HEK293 (cell line): ENCODE measurements at regions not wholly inside any gene's neighbourhood (a gene's known extent, or its start where the extent isn't known, plus 50 kb on each side); places are given as distances from the start of the nearest gene placed in this dataset.

Experiments
- CTCF ChIA-PET: fragments of 350-600 bp; formaldehyde crosslinking; extraction: SDS; loops from one replicate; lab custom pipeline; 2021; ENCODE audit warnings: antibody characterized with exemption; lab: Yijun Ruan, JAX
- POLR2A ChIA-PET: fragments of 300-600 bp; formaldehyde crosslinking; extraction: SDS; loops from one replicate; lab custom pipeline; 2020; ENCODE audit warnings: antibody characterized with exemption, inconsistent platforms; lab: Yijun Ruan, JAX
- H3K27ac ChIP-seq: fragments of 200-500 bp; sonication (Bioruptor generic); 2 replicates; pipeline ENCODE4 v1.5.1; 2014; ENCODE audit warnings: low read depth, low read length, control low read depth, inconsistent platforms; ENCODE audit errors: extremely low read depth
- H3K36me3 ChIP-seq, 2 experiments: fragments of 200-500 bp in 1 of 2; sonication (Bioruptor generic) in 1 of 2; 1 replicate in 1 of 2; 2 replicates in 1 of 2; pipeline ENCODE4 v1.5.1; 2014 to 2017; ENCODE audit warnings: inconsistent platforms in 2 of 2, low read length in 2 of 2; ENCODE audit not compliant: control insufficient read depth in 2 of 2, insufficient read depth in 1 of 2
- H3K4me1 ChIP-seq: fragments of 200-500 bp; sonication (Bioruptor generic); 2 replicates; pipeline ENCODE4 v1.5.1; 2014; ENCODE audit warnings: mild to moderate bottlenecking, low read length, inconsistent platforms; ENCODE audit not compliant: control insufficient read depth, insufficient read depth
- H3K4me3 ChIP-seq: 2 replicates; pipeline ENCODE4 v1.5.1; 2011; ENCODE audit warnings: low read depth, mild to moderate bottlenecking, control low read depth, low read length, moderate library complexity
- H3K9me3 ChIP-seq: fragments of 200-500 bp; sonication (Bioruptor generic); 2 replicates; pipeline ENCODE4 v1.5.1; 2014; ENCODE audit warnings: low read depth, low read length, inconsistent platforms; ENCODE audit not compliant: control insufficient read depth, insufficient read depth
- EGR2 ChIP-seq: fragments of 450-650 bp; formaldehyde crosslinking; IDR thresholded peaks from 2 replicates; pipeline ENCODE4 v1.5.1; 2016; ENCODE audit warnings: low read depth, missing biosample characterization, missing genetic modification characterization
- KLF16 ChIP-seq: fragments of 450-650 bp; formaldehyde crosslinking; IDR thresholded peaks from 2 replicates; pipeline ENCODE4 v1.5.1; 2017; ENCODE audit warnings: missing biosample characterization, missing genetic modification characterization
- OSR2 ChIP-seq: fragments of 450-650 bp; formaldehyde crosslinking; IDR thresholded peaks from 2 replicates; pipeline ENCODE4 v1.5.1; 2016; ENCODE audit warnings: missing biosample characterization, missing genetic modification characterization
- SCRT1 ChIP-seq: fragments of 450-650 bp; formaldehyde crosslinking; IDR thresholded peaks from 2 replicates; pipeline ENCODE4 v1.5.1; 2016; ENCODE audit warnings: missing biosample characterization, missing genetic modification characterization, borderline replicate concordance
- SCRT2 ChIP-seq: fragments of 450-650 bp; formaldehyde crosslinking; IDR thresholded peaks from 2 replicates; pipeline ENCODE4 v1.5.1; 2016; ENCODE audit warnings: missing biosample characterization, missing genetic modification characterization
- ZNF114 ChIP-seq: fragments of 450-650 bp; formaldehyde crosslinking; IDR thresholded peaks from 2 replicates; pipeline ENCODE4 v1.5.0; 2017; ENCODE audit warnings: missing biosample characterization, missing genetic modification characterization
- ZNF157 ChIP-seq: fragments of 450-650 bp; formaldehyde crosslinking; IDR thresholded peaks from 2 replicates; pipeline ENCODE4 v1.5.1; 2016; ENCODE audit warnings: missing biosample characterization, missing genetic modification characterization
- ZNF24 ChIP-seq: fragments of 450-650 bp; formaldehyde crosslinking; IDR thresholded peaks from 2 replicates; pipeline ENCODE4 v1.5.1; 2016; ENCODE audit warnings: missing biosample characterization, missing genetic modification characterization
- ZNF248 ChIP-seq: fragments of 450-650 bp; formaldehyde crosslinking; IDR thresholded peaks from 2 replicates; pipeline ENCODE4 v1.5.1; 2017; ENCODE audit warnings: missing biosample characterization, missing genetic modification characterization
- ZNF366 ChIP-seq: fragments of 450-650 bp; formaldehyde crosslinking; conservative IDR thresholded peaks from 2 replicates; pipeline ENCODE4 v1.5.1; 2016; ENCODE audit warnings: missing biosample characterization, missing genetic modification characterization
- ZNF394 ChIP-seq: fragments of 450-650 bp; formaldehyde crosslinking; IDR thresholded peaks from 2 replicates; pipeline ENCODE4 v1.5.1; 2016; ENCODE audit warnings: missing biosample characterization, missing genetic modification characterization, mild to moderate bottlenecking, moderate library complexity, borderline replicate concordance
- ZNF707 ChIP-seq: fragments of 450-650 bp; formaldehyde crosslinking; IDR thresholded peaks from 2 replicates; pipeline ENCODE4 v1.5.1; 2016; ENCODE audit warnings: missing biosample characterization, missing genetic modification characterization
- ZNF837 ChIP-seq: fragments of 450-650 bp; formaldehyde crosslinking; IDR thresholded peaks from 2 replicates; pipeline ENCODE4 v1.5.1; 2016; ENCODE audit warnings: missing biosample characterization, missing genetic modification characterization
- ZSCAN16 ChIP-seq: fragments of 450-650 bp; formaldehyde crosslinking; IDR thresholded peaks from 2 replicates; pipeline ENCODE4 v1.5.1; 2016; ENCODE audit warnings: missing biosample characterization, missing genetic modification characterization
- TF ChIP-seq, protein P1 (sequence below): fragments of 450-650 bp; formaldehyde crosslinking; IDR thresholded peaks from 2 replicates; pipeline ENCODE4 v1.5.1; 2016; ENCODE audit warnings: missing biosample characterization, missing genetic modification characterization, low read depth
- TF ChIP-seq, protein P2 (sequence below): IDR thresholded peaks from 2 replicates; pipeline ENCODE4 v1.6.1; 2011; ENCODE audit warnings: mild to moderate bottlenecking, low read depth, low read length, borderline replicate concordance
- TF ChIP-seq, protein P3 (sequence below): fragments of 450-650 bp; formaldehyde crosslinking; IDR thresholded peaks from 2 replicates; pipeline ENCODE4 v1.5.1; 2016; ENCODE audit warnings: missing biosample characterization, missing genetic modification characterization
- TF ChIP-seq, protein P4 (sequence below): fragments of 450-650 bp; formaldehyde crosslinking; IDR thresholded peaks from 2 replicates; pipeline ENCODE4 v1.5.1; 2016; ENCODE audit warnings: missing biosample characterization, missing genetic modification characterization, low read depth
- TF ChIP-seq, protein P5 (sequence below): sonication (generic); formaldehyde crosslinking; IDR thresholded peaks from 2 replicates; pipeline ENCODE4 v1.8.1; 2022; ENCODE audit warnings: mild to moderate bottlenecking, moderate library complexity, missing genetic modification reagents

DNA sequence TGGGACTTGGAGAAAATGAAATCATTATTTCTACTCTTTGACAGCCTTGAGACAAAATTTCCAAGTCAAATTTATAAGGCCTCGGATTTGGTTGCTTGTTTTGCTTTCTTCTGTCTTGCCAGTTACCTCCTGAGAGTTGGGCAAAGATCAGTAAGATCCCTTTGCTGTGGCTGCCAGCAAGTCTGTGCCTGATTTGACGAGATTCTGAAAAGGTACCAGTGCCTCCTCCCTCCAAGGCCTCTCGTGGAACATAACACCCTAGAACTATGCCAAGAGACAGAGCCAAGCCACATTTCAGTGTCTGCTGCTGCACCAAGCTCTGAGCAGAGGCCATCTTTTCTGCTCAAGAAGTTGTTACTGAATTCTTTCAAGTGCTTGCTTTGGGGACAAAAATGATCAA is 61.0 kb downstream of the GTPBP8 start:
- Histone ChIP-seq H3K4me3 (no peak overlapping the region), H3K27ac (no peak overlapping the region), H3K4me1 (no peaks in the 10 kb centered on the region), H3K36me3 (no peaks in the 10 kb centered on the region), H3K9me3 (no peaks in the 10 kb centered on the region)
- no peak for TF ChIP-seq ZNF837 (tag by site-specific recombination)
- ChIA-PET POLR2A (interaction anchor here (0.6 kb wide), 1 partner anchor 237 kb away, joined by 3 read pairs; no protein-coding TSS in a partner anchor), CTCF (interaction anchor here (0.7 to 3.9 kb wide), 3 partner anchors 21 to 525 kb away, joined by 3 to 38 read pairs (median 9); no protein-coding TSS in a partner anchor)

DNA sequence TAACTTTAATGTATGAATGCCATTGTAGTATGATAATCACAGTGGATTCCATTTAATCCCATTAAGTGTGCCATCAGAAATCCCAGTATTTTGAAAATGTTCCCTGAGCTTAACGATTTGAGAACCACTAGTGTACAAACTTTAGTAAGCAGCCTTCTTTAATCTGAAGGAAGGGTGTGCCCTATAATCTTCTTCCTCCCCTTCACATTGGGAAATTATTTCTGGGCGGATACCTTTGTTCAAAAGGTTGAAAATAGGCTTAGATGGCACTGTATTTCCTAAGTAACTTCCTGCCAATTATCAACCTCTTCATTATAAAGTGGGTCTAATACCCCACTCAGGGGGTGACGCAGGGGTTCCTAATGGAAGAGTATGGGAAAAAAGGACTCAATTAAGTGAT is 62.4 kb downstream of the GTPBP8 start:
- Histone ChIP-seq H3K36me3 (no peaks in the 10 kb centered on the region), H3K27ac (no peak overlapping the region), H3K9me3 (no peaks in the 10 kb centered on the region), H3K4me3 (no peak overlapping the region), H3K4me1 (no peaks in the 10 kb centered on the region)
- TF ChIP-seq ZNF24 (tag by site-specific recombination) (no peak), ZNF394 (tag by site-specific recombination) (no peak), ZNF157 (tag by site-specific recombination) (no peak), KLF16 (tag by site-specific recombination) (no peak), OSR2 (tag by site-specific recombination) (no peak), ZNF114 (tag by site-specific recombination) (no peak), ZSCAN16 (tag by site-specific recombination) (no peak), EGR2 (tag by site-specific recombination) (no peak), ZNF707 (no peak), ZNF248 (tag by site-specific recombination) (no peak), SCRT2 (tag by site-specific recombination) (no peak), SCRT1 (tag by site-specific recombination) (no peak), ZNF366 (tag by site-specific recombination) (no peak)
- TF ChIP-seq, protein P1, sequence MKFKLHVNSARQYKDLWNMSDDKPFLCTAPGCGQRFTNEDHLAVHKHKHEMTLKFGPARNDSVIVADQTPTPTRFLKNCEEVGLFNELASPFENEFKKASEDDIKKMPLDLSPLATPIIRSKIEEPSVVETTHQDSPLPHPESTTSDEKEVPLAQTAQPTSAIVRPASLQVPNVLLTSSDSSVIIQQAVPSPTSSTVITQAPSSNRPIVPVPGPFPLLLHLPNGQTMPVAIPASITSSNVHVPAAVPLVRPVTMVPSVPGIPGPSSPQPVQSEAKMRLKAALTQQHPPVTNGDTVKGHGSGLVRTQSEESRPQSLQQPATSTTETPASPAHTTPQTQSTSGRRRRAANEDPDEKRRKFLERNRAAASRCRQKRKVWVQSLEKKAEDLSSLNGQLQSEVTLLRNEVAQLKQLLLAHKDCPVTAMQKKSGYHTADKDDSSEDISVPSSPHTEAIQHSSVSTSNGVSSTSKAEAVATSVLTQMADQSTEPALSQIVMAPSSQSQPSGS, result no peak
- TF ChIP-seq, protein P2, sequence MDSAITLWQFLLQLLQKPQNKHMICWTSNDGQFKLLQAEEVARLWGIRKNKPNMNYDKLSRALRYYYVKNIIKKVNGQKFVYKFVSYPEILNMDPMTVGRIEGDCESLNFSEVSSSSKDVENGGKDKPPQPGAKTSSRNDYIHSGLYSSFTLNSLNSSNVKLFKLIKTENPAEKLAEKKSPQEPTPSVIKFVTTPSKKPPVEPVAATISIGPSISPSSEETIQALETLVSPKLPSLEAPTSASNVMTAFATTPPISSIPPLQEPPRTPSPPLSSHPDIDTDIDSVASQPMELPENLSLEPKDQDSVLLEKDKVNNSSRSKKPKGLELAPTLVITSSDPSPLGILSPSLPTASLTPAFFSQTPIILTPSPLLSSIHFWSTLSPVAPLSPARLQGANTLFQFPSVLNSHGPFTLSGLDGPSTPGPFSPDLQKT, result no peak
- TF ChIP-seq, protein P3, sequence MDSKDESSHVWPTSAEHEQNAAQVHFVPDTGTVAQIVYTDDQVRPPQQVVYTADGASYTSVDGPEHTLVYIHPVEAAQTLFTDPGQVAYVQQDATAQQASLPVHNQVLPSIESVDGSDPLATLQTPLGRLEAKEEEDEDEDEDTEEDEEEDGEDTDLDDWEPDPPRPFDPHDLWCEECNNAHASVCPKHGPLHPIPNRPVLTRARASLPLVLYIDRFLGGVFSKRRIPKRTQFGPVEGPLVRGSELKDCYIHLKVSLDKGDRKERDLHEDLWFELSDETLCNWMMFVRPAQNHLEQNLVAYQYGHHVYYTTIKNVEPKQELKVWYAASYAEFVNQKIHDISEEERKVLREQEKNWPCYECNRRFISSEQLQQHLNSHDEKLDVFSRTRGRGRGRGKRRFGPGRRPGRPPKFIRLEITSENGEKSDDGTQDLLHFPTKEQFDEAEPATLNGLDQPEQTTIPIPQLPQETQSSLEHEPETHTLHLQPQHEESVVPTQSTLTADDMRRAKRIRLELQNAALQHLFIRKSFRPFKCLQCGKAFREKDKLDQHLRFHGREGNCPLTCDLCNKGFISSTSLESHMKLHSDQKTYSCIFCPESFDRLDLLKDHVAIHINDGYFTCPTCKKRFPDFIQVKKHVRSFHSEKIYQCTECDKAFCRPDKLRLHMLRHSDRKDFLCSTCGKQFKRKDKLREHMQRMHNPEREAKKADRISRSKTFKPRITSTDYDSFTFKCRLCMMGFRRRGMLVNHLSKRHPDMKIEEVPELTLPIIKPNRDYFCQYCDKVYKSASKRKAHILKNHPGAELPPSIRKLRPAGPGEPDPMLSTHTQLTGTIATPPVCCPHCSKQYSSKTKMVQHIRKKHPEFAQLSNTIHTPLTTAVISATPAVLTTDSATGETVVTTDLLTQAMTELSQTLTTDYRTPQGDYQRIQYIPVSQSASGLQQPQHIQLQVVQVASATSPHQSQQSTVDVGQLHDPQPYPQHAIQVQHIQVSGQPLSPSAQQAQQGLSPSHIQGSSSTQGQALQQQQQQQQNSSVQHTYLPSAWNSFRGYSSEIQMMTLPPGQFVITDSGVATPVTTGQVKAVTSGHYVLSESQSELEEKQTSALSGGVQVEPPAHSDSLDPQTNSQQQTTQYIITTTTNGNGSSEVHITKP (tag by site-specific recombination), result no peak
- TF ChIP-seq, protein P4, sequence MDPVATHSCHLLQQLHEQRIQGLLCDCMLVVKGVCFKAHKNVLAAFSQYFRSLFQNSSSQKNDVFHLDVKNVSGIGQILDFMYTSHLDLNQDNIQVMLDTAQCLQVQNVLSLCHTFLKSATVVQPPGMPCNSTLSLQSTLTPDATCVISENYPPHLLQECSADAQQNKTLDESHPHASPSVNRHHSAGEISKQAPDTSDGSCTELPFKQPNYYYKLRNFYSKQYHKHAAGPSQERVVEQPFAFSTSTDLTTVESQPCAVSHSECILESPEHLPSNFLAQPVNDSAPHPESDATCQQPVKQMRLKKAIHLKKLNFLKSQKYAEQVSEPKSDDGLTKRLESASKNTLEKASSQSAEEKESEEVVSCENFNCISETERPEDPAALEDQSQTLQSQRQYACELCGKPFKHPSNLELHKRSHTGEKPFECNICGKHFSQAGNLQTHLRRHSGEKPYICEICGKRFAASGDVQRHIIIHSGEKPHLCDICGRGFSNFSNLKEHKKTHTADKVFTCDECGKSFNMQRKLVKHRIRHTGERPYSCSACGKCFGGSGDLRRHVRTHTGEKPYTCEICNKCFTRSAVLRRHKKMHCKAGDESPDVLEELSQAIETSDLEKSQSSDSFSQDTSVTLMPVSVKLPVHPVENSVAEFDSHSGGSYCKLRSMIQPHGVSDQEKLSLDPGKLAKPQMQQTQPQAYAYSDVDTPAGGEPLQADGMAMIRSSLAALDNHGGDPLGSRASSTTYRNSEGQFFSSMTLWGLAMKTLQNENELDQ, result no peak
- TF ChIP-seq, protein P5, sequence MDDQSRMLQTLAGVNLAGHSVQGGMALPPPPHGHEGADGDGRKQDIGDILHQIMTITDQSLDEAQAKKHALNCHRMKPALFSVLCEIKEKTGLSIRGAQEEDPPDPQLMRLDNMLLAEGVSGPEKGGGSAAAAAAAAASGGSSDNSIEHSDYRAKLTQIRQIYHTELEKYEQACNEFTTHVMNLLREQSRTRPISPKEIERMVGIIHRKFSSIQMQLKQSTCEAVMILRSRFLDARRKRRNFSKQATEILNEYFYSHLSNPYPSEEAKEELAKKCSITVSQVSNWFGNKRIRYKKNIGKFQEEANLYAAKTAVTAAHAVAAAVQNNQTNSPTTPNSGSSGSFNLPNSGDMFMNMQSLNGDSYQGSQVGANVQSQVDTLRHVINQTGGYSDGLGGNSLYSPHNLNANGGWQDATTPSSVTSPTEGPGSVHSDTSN (CRISPR knock-in tag), result no peak
- CTCF ChIA-PET, result interaction anchor here (0.5 to 3.9 kb wide), 4 partner anchors 235 to 680 kb away, joined by 3 to 38 read pairs (median 6); no protein-coding TSS in a partner anchor
- POLR2A ChIA-PET, result no interaction called here
